HG02943 (cell line): ENCODE measurements at regions not wholly inside any gene's neighbourhood (a gene's known extent, or its start where the extent isn't known, plus 50 kb on each side); places are given as distances from the start of the nearest gene placed in this dataset.
"Not testable (repeated sequence)": the region's sequence is repeated elsewhere in the genome, so short reads cannot be mapped to it uniquely, and the experiment has no call there.

ENCODE experiments used
- ATAC-seq: cut with Tn5 transposase; IDR thresholded peaks from one replicate; pipeline ENCODE4 v1.9.1; 2021; ENCODE audit warnings: mild to moderate bottlenecking, low read depth, moderate library complexity; ENCODE audit not compliant: unreplicated experiment

GRCh38 chr7:25069900-25070443 lies 55.1 kb downstream of the CYCS start:
- ATAC-seq: no peak

- no peak for ATAC-seq
Measured at GRCh38 chr7:25068502-25069213, 56.4 kb downstream of the CYCS start.

- ATAC-seq: no peak
Measured at GRCh38 chr7:25067726-25068501, 57.1 kb downstream of the CYCS start.

GRCh38 chr7:25066253-25066652 lies 58.8 kb downstream of the CYCS start:
- ATAC-seq: no peak

DNA sequence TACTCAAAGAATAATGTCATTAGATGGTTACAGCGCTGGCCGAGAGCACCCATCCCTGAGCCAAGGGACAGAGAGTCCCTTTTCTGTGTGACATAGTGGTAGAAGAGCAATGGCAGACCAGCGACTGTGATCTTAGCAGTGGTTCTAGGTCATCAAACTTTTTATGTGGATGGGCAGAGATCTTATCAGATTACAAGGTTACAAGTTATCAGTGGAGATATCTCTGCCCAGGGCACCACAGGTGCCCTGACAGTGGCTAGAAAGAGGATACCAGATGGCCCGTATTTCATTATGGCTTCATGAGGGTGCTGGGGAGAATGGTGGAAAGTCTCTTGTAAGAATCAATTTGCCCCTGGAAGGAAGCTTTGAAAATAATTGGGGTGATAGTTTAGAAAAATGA lies 62.7 kb downstream of the CYCS start:
- ATAC-seq: no peak

GRCh38 chr7:25060487-25061055 lies 64.5 kb downstream of the CYCS start:
- ATAC-seq: no peak

- no peak for ATAC-seq
Measured at GRCh38 chr7:25059576-25059975, 65.5 kb downstream of the CYCS start.

- no peak for ATAC-seq
Measured at GRCh38 chr7:25056368-25056767, 68.7 kb downstream of the CYCS start.

- ATAC-seq: no peak
Measured at GRCh38 chr7:25055520-25056220, 69.4 kb downstream of the CYCS start.

GRCh38 chr7:25054819-25055519 lies 70.1 kb downstream of the CYCS start:
- ATAC-seq: no peak

GRCh38 chr7:25050223-25050622 lies 70.2 kb upstream of the OSBPL3 start:
- ATAC-seq: no peak

DNA sequence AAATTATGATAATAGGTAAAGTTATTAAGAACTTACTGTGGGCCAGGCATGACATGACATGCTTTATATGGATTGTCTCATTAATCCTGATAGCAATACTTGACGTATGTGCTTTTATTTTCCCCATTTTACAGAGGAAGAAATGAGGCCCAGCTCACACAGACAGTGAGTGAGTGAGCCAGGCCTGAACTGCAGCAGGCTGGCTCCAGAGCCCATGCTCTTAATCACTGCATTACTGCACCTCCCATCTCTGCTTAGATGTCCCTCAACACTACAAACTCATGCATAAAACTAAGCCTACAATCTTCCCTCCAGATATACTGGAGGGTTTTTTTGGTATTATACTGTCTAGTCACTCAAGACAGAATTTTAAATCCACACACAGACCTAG lies 68.5 kb upstream of the OSBPL3 start:
- ATAC-seq: no peak

- not testable (repeated sequence) for ATAC-seq
Measured at GRCh38 chr7:25047571-25048443, 67.8 kb upstream of the OSBPL3 start.

GRCh38 chr7:25037325-25037724 lies 57.3 kb upstream of the OSBPL3 start:
- no peak for ATAC-seq

GRCh38 chr7:25035274-25035673 lies 55.3 kb upstream of the OSBPL3 start:
- no peak for ATAC-seq

GRCh38 chr7:25034136-25034535 lies 54.2 kb upstream of the OSBPL3 start:
- no peak for ATAC-seq

GRCh38 chr7:25032774-25033743 lies 53.1 kb upstream of the OSBPL3 start:
- no peak for ATAC-seq

- peak; percentile 60 for ATAC-seq
Measured at GRCh38 chr7:25031432-25031831, 51.5 kb upstream of the OSBPL3 start.
